IPS-18a (cell line): ENCODE measurements at regions not wholly inside any gene's neighbourhood (a gene's known extent, or its start where the extent isn't known, plus 50 kb on each side); places are given as distances from the start of the nearest gene placed in this dataset.

Experiments
- H3K27ac ChIP-seq: one replicate; pipeline ENCODE4 v1.5.1; 2013; ENCODE audit warnings: low read length
- H3K27me3 ChIP-seq: one replicate; pipeline ENCODE4 v1.6.1; 2013; ENCODE audit warnings: mild to moderate bottlenecking, low read length; ENCODE audit not compliant: control insufficient read depth, insufficient read depth
- H3K36me3 ChIP-seq: one replicate; pipeline ENCODE4 v1.6.1; 2013; ENCODE audit warnings: low read depth, low read length; ENCODE audit not compliant: control insufficient read depth
- H3K4me1 ChIP-seq: one replicate; pipeline ENCODE4 v1.6.1; 2013; ENCODE audit warnings: low read depth, low read length; ENCODE audit not compliant: control insufficient read depth
- H3K4me3 ChIP-seq: one replicate; pipeline ENCODE4 v1.5.1; 2013; ENCODE audit warnings: low read length
- H3K9ac ChIP-seq: one replicate; pipeline ENCODE4 v1.6.1; 2013; ENCODE audit warnings: mild to moderate bottlenecking, low read length, moderate library complexity
- H3K9me3 ChIP-seq: one replicate; pipeline ENCODE4 v1.6.1; 2013; ENCODE audit warnings: low read depth, low read length; ENCODE audit not compliant: control insufficient read depth

DNA sequence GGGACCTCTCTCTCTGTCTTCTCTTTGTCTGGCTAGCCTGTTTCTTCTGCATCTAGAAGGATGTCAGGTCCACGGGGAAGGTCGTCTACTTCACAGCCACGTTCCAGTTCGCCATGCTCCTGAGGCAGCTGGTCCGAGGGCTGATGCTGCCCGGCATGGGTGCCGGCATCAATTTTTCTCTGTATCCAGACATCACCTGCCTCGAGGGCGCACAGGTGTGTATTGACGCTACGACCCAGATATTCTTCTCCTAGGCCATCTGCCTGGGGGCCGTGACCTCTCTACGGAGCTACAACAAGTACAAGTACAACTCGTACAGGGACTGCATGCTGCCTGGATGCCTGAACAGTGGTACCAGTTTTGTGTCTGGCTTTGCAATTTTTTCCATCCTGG lies 841.6 kb upstream of the TMPRSS15 start:
- no peak overlapping the region for H3K27ac ChIP-seq
- no peak overlapping the region for H3K4me3 ChIP-seq
- no peaks in the 10 kb centered on the region for H3K27me3 ChIP-seq
- H3K4me1 ChIP-seq: no peaks in the 10 kb centered on the region
- no peak overlapping the region for H3K9ac ChIP-seq
- no peaks in the 10 kb centered on the region for H3K36me3 ChIP-seq
- H3K9me3 ChIP-seq: no peaks in the 10 kb centered on the region

GRCh38 chr21:19246018-19246417 lies 842.4 kb upstream of the TMPRSS15 start:
- H3K36me3 ChIP-seq: no peaks in the 10 kb centered on the region
- H3K27me3 ChIP-seq: no peaks in the 10 kb centered on the region
- H3K27ac ChIP-seq: no peak overlapping the region
- H3K4me3 ChIP-seq: no peak overlapping the region
- no peaks in the 10 kb centered on the region for H3K4me1 ChIP-seq
- H3K9me3 ChIP-seq: no peaks in the 10 kb centered on the region
- no peak overlapping the region for H3K9ac ChIP-seq

GRCh38 chr21:19256934-19257660 lies 853.5 kb upstream of the TMPRSS15 start:
- Histone ChIP-seq H3K27me3 (no peaks in the 10 kb centered on the region), H3K9ac (no peak overlapping the region), H3K4me1 (peaks cover 5% of the 10 kb centered on the region), H3K27ac (no peak overlapping the region), H3K9me3 (no peaks in the 10 kb centered on the region), H3K4me3 (no peak overlapping the region), H3K36me3 (no peaks in the 10 kb centered on the region)

GRCh38 chr21:19261731-19262376 lies 858.3 kb upstream of the TMPRSS15 start:
- no peaks in the 10 kb centered on the region for H3K36me3 ChIP-seq
- H3K4me3 ChIP-seq: no peak overlapping the region
- H3K27ac ChIP-seq: no peak overlapping the region
- no peaks in the 10 kb centered on the region for H3K27me3 ChIP-seq
- peaks cover 3% of the 10 kb centered on the region for H3K4me1 ChIP-seq
- H3K9me3 ChIP-seq: no peaks in the 10 kb centered on the region
- no peak overlapping the region for H3K9ac ChIP-seq

GRCh38 chr21:19266636-19267035 lies 863.1 kb upstream of the TMPRSS15 start:
- H3K4me1 ChIP-seq: no peaks in the 10 kb centered on the region
- no peak overlapping the region for H3K27ac ChIP-seq
- no peak overlapping the region for H3K9ac ChIP-seq
- H3K36me3 ChIP-seq: no peaks in the 10 kb centered on the region
- H3K9me3 ChIP-seq: no peaks in the 10 kb centered on the region
- no peak overlapping the region for H3K4me3 ChIP-seq
- H3K27me3 ChIP-seq: no peaks in the 10 kb centered on the region

- Histone ChIP-seq H3K4me1 (no peaks in the 10 kb centered on the region), H3K9me3 (no peaks in the 10 kb centered on the region), H3K4me3 (no peak overlapping the region), H3K36me3 (no peaks in the 10 kb centered on the region), H3K9ac (no peak overlapping the region), H3K27ac (no peak overlapping the region), H3K27me3 (no peaks in the 10 kb centered on the region)
These were observed 865.1 kb upstream of the TMPRSS15 start for GRCh38 chr21:19268686-19269085.

DNA sequence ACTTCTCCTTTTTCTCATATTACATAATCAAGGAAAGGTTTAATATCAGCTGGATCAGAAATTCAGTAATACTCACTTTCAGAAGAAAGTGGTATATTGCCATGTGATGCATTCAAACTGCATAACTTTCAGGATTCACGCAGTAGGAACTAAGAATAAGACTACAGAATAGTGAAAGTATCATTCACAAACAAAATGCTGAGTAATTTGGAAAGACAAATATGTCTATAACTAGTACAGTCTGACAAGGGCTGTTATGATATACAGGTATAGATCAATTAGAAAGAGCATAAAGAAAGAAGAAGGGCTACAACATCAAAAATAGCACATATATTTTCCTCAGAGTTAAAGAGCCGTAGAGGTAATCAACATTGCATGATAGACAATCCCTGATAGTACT lies 871.5 kb upstream of the TMPRSS15 start:
- no peaks in the 10 kb centered on the region for H3K9me3 ChIP-seq
- H3K36me3 ChIP-seq: no peaks in the 10 kb centered on the region
- no peak overlapping the region for H3K9ac ChIP-seq
- H3K4me1 ChIP-seq: no peaks in the 10 kb centered on the region
- H3K4me3 ChIP-seq: no peak overlapping the region
- no peaks in the 10 kb centered on the region for H3K27me3 ChIP-seq
- no peak overlapping the region for H3K27ac ChIP-seq

GRCh38 chr21:19276665-19277064 lies 873.1 kb upstream of the TMPRSS15 start:
- Histone ChIP-seq H3K27me3 (no peaks in the 10 kb centered on the region), H3K27ac (no peak overlapping the region), H3K9ac (no peak overlapping the region), H3K4me3 (no peak overlapping the region), H3K36me3 (no peaks in the 10 kb centered on the region), H3K9me3 (no peaks in the 10 kb centered on the region), H3K4me1 (no peaks in the 10 kb centered on the region)

- no peaks in the 10 kb centered on the region for H3K9me3 ChIP-seq
- no peak overlapping the region for H3K9ac ChIP-seq
- no peaks in the 10 kb centered on the region for H3K36me3 ChIP-seq
- H3K27ac ChIP-seq: no peak overlapping the region
- H3K4me1 ChIP-seq: no peaks in the 10 kb centered on the region
- no peaks in the 10 kb centered on the region for H3K27me3 ChIP-seq
- H3K4me3 ChIP-seq: no peak overlapping the region
These were observed 883.3 kb upstream of the TMPRSS15 start for GRCh38 chr21:19286876-19287275.

DNA sequence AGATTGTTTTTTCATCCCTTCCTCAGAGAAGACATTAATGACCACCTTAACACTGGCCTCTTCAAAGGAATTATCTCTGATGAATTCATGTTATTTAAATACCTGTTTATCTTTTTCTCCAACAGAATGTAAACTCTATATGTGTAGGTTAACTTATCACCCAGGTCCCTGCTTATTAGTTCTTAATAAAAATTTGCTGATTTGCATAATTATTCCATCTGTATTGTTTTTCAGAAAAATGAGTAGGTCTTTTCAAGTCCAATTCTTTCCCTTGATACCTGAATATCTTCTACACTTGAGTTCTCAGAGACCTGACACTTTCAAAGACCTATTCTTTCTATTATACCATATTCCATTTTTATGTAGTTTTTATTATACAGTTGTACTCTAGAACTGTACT lies 886.7 kb upstream of the TMPRSS15 start:
- Histone ChIP-seq H3K36me3 (no peaks in the 10 kb centered on the region), H3K4me1 (no peaks in the 10 kb centered on the region), H3K27ac (no peak overlapping the region), H3K27me3 (no peaks in the 10 kb centered on the region), H3K9me3 (no peaks in the 10 kb centered on the region), H3K4me3 (no peak overlapping the region), H3K9ac (no peak overlapping the region)

GRCh38 chr21:19320291-19320690 lies 916.7 kb upstream of the TMPRSS15 start:
- Histone ChIP-seq H3K4me1 (no peaks in the 10 kb centered on the region), H3K36me3 (no peaks in the 10 kb centered on the region), H3K27me3 (no peaks in the 10 kb centered on the region), H3K9ac (no peak overlapping the region), H3K9me3 (peaks cover 3% of the 10 kb centered on the region), H3K27ac (no peak overlapping the region), H3K4me3 (no peak overlapping the region)

DNA sequence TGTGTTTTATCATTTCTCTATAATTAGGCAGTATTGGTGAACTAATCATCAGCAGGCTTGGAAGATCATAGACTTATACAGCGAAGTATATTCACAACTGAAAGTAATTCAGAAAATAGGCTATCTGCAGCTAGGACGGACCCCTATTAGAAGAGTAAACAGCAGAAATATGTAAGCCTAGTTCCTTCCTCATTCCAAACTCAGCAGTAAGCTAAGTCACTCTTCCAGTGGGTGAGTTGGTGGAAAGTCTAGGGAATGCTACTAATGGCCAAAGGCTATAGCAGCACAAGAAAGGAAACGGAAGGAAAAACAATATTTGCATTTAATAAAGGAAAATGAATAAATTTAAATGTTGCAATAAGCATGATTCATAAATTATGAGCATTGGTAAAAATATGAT lies 918.1 kb upstream of the TMPRSS15 start:
- no peaks in the 10 kb centered on the region for H3K27me3 ChIP-seq
- H3K9me3 ChIP-seq: peaks cover 3% of the 10 kb centered on the region
- H3K36me3 ChIP-seq: no peaks in the 10 kb centered on the region
- no peaks in the 10 kb centered on the region for H3K4me1 ChIP-seq
- no peak overlapping the region for H3K9ac ChIP-seq
- H3K4me3 ChIP-seq: no peak overlapping the region
- H3K27ac ChIP-seq: no peak overlapping the region
